Activated CD4-positive, alpha-beta T cell treated with anti-CD3 and anti-CD28 coated beads, Interleukin-2, Interleukin-4, amounts not matched to agents 100 ng/mL and 50 ng/mL, durations not matched to agents 16 hours and 8 hours (primary cell): ENCODE measurements at regions not wholly inside any gene's neighbourhood (a gene's known extent, or its start where the extent isn't known, plus 50 kb on each side); places are given as distances from the start of the nearest gene placed in this dataset.
"Not testable (repeated sequence)": the region's sequence is repeated elsewhere in the genome, so short reads cannot be mapped to it uniquely, and the experiment has no call there.

Experiments
- DNase-seq: peaks from one replicate; pipeline ENCODE4 v3.0.0-alpha.2; 2020; ENCODE audit warnings: low spot score

DNA sequence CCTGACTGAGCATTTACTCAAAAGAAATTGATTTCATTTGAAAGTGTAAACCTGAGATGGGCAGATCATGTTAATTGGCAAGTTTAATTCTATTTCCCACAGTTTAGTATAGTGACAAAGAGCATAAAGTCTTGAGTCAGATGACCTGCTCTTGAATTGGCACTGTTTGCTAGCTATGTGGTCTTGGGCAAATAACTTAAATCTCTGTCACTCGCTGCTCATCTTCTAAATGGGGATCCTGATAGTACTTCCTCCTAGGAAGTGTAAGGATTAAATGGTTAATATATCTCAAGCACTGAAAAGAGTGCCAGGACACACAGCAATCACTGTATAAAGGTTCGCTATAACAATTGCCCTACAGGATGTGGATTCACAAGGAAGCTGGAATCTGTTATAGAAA, 242.8 kb upstream of the JADE1 start:
- DNase-seq = no peak

DNA sequence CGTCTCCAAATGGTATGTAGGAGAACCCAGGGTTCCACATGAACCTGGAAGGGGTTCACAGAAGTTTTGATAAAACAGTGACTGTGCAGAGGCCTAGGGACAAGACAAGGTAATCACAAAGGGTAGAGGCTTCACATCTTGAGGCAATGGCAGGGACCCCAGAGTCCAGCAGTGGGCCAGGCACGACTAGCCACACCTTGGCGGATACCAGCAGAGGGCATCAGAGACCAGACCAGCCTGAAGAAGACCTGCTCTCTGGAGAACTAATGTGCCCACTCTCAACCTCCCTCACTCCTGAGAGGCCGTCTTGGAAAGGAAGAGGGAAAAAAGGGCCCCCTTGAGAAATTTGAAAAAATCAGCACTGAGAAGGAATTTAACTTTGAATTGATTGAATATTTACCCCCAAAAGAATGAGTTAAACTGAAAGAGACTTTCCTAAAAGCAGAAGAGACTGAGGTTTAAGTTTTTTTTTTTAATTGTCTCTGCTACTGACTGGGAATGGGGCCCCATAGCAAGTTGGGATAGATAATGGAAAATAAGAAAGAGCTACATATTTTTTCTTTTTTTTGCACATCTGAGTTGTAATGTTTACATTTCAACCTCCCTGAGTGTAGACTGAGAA, 243.8 kb upstream of the JADE1 start:
- DNase-seq = no peak

- no peak for DNase-seq
These were observed 244.4 kb upstream of the JADE1 start for GRCh38 chr4:128565054-128565453.

DNA sequence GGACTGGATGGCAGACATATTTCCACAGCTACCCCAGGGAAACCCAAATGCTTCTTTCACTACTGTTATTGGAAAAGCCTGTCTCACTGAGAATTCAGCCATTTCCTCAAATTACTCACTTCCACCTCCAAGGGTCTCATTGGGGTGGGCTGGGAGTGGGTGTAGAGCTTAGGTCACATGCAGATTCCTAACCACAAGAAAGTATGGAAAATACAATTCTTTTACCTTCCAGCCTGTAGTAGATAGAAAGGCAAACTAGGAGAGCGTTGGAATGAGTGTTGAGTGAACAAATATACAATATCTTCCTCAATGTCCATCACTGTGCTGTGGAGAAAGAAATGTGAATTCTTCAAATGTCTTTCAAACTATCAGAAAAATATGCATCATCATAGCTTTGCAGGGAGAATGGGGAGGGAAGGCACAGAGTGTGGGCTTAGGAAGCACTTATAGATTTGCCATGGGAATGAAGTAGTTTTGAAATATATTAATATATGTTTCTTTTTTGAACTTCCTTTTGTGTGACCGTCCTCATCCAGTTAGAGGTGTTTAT, 245.3 kb upstream of the JADE1 start:
- DNase-seq = no peak

GRCh38 chr4:128560754-128561495, 248.6 kb upstream of the JADE1 start:
- DNase-seq = no peak

DNA sequence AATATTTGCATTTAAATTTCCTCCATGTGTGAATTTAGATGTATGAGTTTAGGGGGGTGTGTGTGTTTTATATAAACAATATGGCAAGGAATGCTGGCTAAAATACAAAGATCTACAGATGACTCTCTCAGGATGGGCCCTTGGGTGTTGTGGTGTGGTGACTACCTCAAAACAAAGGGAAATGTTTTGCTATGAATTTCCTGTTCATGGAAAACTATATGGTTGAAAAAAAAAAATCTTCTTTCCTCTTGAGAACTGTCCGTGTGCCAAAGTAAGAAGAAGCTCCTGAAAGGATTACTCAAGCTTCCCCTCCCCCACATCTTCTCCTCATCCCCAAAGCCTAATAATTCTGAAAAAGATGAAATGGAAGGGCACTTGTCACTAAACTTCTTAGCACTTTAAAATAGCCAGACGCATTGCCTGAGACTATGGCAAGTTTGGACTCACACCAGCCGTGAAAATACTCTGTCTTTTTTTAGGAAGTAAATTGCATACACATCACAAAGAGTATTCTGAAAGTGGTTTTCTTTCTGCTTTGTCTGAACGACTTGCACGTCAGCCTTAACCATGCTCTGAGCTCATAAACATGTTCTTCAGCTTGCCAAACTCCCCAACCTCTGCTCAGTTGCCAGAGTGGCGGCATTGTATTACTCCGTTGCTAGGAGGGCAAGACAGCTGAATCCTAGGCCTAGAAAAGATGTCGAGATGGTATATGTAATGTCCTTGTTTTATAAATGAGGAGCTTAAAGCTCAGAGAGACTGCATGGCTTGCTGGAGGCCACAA, 250.4 kb upstream of the JADE1 start:
- no peak for DNase-seq

DNA sequence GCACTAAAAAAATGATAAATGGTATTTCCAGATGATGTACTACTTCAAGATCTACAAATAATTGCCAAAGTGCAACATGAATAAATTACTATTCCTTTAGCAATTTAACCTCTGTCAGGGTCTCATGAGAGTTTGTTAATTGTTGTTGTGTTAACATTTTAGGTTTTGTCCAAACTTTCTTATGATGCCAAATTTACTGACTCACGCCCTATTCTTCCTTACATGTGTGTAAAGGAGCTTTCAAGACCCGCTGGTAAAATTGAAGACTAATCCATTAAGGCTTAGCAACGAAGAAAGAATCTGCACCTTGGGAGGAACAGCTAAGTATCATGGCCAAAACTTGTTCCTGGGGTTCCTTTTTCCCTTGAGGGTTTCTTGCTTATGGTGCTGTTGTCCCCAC, 252.7 kb upstream of the JADE1 start:
- DNase-seq = no peak

GRCh38 chr4:128553686-128554515, 255.6 kb upstream of the JADE1 start:
- no peak for DNase-seq

GRCh38 chr4:128552586-128552907, 257.0 kb upstream of the JADE1 start:
- DNase-seq = no peak

- no peak for DNase-seq
These were observed 258.2 kb upstream of the JADE1 start for GRCh38 chr4:128551280-128551679.

DNA sequence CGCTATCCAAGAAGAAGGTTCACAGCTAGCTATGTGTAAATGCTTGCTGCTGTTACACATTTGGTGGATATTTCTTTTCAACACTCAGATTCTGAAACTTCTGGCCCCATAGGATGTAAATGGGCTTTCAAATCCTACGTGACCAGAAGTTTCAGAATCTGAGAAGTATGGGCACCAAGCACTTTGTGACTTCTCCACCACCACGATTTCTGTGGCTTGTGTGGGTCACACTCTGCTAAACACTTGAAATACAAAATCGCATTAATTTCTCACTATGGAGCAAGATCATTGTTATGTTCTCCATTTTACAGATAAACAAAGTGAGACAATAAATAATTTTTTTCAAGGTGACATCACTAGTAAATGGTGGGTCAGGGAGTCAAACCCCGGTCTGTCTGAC, 259.4 kb upstream of the JADE1 start:
- no peak for DNase-seq

DNA sequence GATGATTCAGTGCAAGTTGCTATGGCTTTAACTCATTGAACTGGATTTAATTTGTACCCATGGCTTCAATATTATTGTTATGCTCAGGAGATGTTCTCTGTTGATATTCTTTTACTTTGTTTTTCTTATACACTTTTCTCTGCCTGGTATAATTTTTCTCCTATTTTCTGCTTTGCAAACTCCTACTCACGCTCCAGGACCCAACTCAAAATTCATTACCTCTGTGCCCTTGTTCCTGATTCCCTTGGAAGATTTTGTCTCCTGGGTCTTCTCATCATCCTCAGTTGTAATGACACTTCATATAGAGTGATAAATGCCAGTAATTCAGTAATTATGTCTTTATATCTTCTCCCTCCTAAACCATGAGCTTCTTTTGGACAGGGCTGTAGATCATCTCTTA, 259.9 kb upstream of the JADE1 start:
- DNase-seq = no peak

GRCh38 chr4:128548381-128548780, 260.8 kb upstream of the PGRMC2 start:
- no peak for DNase-seq

DNA sequence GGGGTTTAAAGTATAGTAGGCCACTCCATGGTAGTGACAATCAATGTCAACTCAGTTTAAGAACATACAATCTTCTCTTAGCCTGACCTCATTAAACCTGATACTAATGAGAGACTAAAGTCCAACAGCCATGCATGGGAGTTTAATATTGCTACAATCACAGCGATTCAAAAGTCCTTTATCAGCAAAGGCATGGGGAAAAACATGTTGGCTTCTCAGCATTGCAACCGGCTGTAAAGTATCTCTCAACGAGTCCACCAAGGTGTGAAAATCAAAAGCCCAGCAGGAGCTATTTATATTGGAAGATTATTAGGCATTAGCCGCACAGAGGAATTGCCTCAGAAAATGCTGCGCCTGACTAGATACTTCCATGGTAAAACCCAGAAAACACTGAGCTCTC, 256.7 kb upstream of the PGRMC2 start:
- DNase-seq = no peak

DNA sequence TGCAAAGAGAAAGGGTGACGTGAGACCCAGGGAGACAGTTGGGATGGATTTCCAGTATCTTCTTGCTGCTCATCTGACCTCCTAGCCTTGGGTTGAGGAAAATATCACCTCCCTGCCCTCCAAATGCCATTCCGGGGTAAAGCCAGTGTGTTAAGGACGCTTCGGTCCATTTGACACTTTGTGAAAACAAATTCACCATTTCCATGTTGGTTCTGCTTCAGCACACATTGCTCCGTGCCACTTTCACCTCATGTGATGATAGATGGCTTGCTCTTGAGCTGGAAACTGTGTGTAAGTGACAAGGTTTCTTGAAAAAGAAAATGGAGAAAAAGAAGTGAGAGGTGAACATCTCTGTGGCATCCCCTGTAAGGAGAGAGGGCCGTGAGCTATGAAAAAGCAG, 256.1 kb upstream of the PGRMC2 start:
- DNase-seq = no peak

DNA sequence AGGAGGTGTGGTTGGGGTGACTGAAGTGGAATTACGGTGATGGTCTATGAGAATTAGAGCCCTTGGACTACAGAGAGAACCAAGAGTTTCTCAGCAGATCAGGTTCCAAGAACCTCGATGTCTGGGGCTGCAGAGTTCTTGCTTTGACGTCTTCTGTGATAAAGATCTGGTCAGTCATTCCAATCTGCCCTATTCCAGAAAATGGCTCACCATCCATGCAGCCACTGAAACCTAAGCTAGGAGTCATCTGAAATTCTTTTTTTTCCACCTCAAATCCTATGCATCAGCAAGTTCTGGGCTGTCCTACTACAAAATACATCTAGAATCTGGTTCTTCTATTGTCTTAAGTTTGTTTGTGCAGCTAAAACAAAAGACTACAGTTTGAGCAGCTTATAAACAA, 254.4 kb upstream of the PGRMC2 start:
- no peak for DNase-seq

- no peak for DNase-seq
These were observed 252.5 kb upstream of the PGRMC2 start for GRCh38 chr4:128540122-128540521.

- no peak for DNase-seq
These were observed 250.7 kb upstream of the PGRMC2 start for GRCh38 chr4:128538111-128538882.

- DNase-seq = no peak
These were observed 249.1 kb upstream of the PGRMC2 start for GRCh38 chr4:128536746-128537145.

- DNase-seq = not testable (repeated sequence)
These were observed 247.9 kb upstream of the PGRMC2 start for GRCh38 chr4:128535510-128535909.

DNA sequence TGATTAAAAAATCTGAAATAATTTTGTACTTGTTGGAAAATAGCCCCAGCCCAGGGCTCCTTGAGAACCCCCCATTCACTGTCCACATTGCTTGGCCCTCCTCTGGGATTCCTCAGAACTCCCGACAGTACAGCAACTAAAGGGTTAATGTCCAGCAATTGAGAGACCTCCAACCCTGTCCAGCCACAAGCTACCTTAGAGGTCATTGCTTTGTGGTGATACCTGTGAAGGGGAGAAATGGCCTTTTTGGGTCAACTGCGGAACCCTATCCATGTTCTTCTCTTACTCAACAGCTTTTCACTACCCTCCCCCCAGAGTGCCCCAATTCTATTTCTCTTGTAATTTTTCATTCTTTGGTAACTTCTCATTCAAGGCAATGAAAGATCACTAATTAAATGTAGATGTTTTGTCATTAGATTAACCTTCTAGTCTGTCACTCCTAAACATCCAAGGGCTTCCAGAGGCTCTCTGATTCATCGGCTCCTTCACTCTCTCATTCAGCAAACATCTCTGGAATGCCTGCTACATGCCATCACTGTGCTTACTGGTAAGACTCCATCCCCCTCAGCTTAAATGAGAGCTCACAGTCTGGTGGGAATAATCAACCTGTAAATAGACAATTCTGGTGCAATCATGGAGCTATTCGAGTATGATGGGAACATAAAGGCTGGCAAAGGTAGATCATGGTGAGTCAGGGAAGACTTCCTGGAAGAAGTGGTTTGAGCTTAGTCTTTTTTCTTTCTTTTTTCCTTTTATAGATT, 241.4 kb upstream of the PGRMC2 start:
- no peak for DNase-seq
